ENCODE measurements at regions not wholly inside any gene's neighbourhood (a gene's known extent, or its start where the extent isn't known, plus 50 kb on each side); places are given as distances from the start of the nearest gene placed in this dataset.
"Not testable (repeated sequence)": the region's sequence is repeated elsewhere in the genome, so short reads cannot be mapped to it uniquely, and the experiment has no call there.

- TF ChIP-seq CTCF (IDR thresholded peaks at IDR 0.05), result no peak
- no peak for TF ChIP-seq ZFX (IDR thresholded peaks at IDR 0.05; ENCODE audit: borderline replicate concordance)
- no peak overlapping the region for H3K27ac ChIP-seq
Observed at GRCh38 chr3:66923969-66924368, 74.1 kb upstream of the KBTBD8 start.

GRCh38 chr3:66928252-66928651, 69.9 kb upstream of the KBTBD8 start:
- no peak overlapping the region for H3K27ac ChIP-seq
- TF ChIP-seq ZFX (IDR thresholded peaks at IDR 0.05; ENCODE audit: borderline replicate concordance) (no peak), CTCF (IDR thresholded peaks at IDR 0.05) (no peak)

- no peak for TF ChIP-seq CTCF (IDR thresholded peaks at IDR 0.05)
- TF ChIP-seq ZFX (IDR thresholded peaks at IDR 0.05; ENCODE audit: borderline replicate concordance), result no peak
- no peak overlapping the region for H3K27ac ChIP-seq
Observed at GRCh38 chr3:66931291-66931690, 66.8 kb upstream of the KBTBD8 start.

- no peak overlapping the region for H3K27ac ChIP-seq
- TF ChIP-seq ZFX (IDR thresholded peaks at IDR 0.05; ENCODE audit: borderline replicate concordance) (no peak), CTCF (IDR thresholded peaks at IDR 0.05) (no peak)
Observed at GRCh38 chr3:66931699-66932098, 66.4 kb upstream of the KBTBD8 start.

- TF ChIP-seq ZFX (IDR thresholded peaks at IDR 0.05; ENCODE audit: borderline replicate concordance) (no peak), CTCF (IDR thresholded peaks at IDR 0.05) (no peak)
- no peak overlapping the region for H3K27ac ChIP-seq
Observed at GRCh38 chr3:66933233-66933632, 64.9 kb upstream of the KBTBD8 start.

GRCh38 chr3:66934041-66934440, 64.1 kb upstream of the KBTBD8 start:
- TF ChIP-seq CTCF (IDR thresholded peaks at IDR 0.05) (no peak), ZFX (IDR thresholded peaks at IDR 0.05; ENCODE audit: borderline replicate concordance) (no peak)
- no peak overlapping the region for H3K27ac ChIP-seq

GRCh38 chr3:66934725-66935124, 63.4 kb upstream of the KBTBD8 start:
- H3K27ac ChIP-seq, result no peak overlapping the region
- no peak for TF ChIP-seq CTCF (IDR thresholded peaks at IDR 0.05)
- TF ChIP-seq ZFX (IDR thresholded peaks at IDR 0.05; ENCODE audit: borderline replicate concordance), result no peak

GRCh38 chr3:66937041-66937440, 61.1 kb upstream of the KBTBD8 start:
- H3K27ac ChIP-seq, result not testable (repeated sequence)
